Transverse colon (tissue), 4 donors: ENCODE measurements at regions not wholly inside any gene's neighbourhood (a gene's known extent, or its start where the extent isn't known, plus 50 kb on each side); places are given as distances from the start of the nearest gene placed in this dataset.

Source experiments
- DNase-seq: peaks from one replicate; pipeline ENCODE4 v3.0.0-alpha.2; 2019
- H3K27ac ChIP-seq, 4 donors: fragments of 200-600 bp; sonication (generic); 2 replicates each; pipeline ENCODE4 v1.5.1; 2016 to 2018; ENCODE audit warnings: inconsistent platforms in 4 of 4
- H3K27me3 ChIP-seq: fragments of 200-600 bp; sonication (generic); 2 replicates; pipeline ENCODE4 v1.5.1; 2017; ENCODE audit warnings: inconsistent platforms
- H3K36me3 ChIP-seq, 4 donors: fragments of 200-600 bp; sonication (generic); 2 replicates each; pipeline ENCODE4 v1.5.1; 2017 to 2019; ENCODE audit warnings: inconsistent platforms in 4 of 4
- H3K4me1 ChIP-seq, 4 donors: fragments of 200-600 bp; sonication (generic); 2 replicates each; pipeline ENCODE4 v1.5.1; 2017 to 2020; ENCODE audit warnings: inconsistent platforms in 4 of 4
- H3K4me3 ChIP-seq, 4 donors: fragments of 200-600 bp; sonication (generic); 1 replicate in 1 of 4; 2 replicates in 3 of 4; pipeline versions ENCODE4 v1.5.1 to v1.6.1; 2017 to 2019; ENCODE audit warnings: inconsistent platforms in 4 of 4
- H3K9me3 ChIP-seq, 2 donors: fragments of 200-600 bp; sonication (generic); 2 replicates each; pipeline ENCODE4 v1.5.1; 2017 to 2019; ENCODE audit warnings: inconsistent platforms in 2 of 2
- CTCF ChIP-seq, 5 experiments: fragments of 200-600 bp in 3 of 5; fragments of 450-650 bp in 2 of 5; sonication (generic) in 3 of 5; IDR thresholded peaks; 1 replicate in 2 of 5; 2 replicates in 3 of 5; pipeline ENCODE4 v1.5.1; 2016 to 2017; ENCODE audit warnings: antibody characterized with exemption in 5 of 5, inconsistent platforms in 3 of 5, mild to moderate bottlenecking in 2 of 5, moderate library complexity in 1 of 5
- EP300 ChIP-seq: sonication (generic); formaldehyde crosslinking; IDR thresholded peaks from one replicate; pipeline ENCODE4 v1.6.1; 2017; ENCODE audit warnings: antibody characterized with exemption, low read depth
- POLR2A ChIP-seq: fragments of 450-650 bp; IDR thresholded peaks from one replicate; pipeline ENCODE4 v1.6.1; 2016; ENCODE audit warnings: antibody characterized with exemption, mild to moderate bottlenecking, moderate library complexity
- POLR2AphosphoS5 ChIP-seq, 3 donors: sonication (generic); formaldehyde crosslinking; IDR thresholded peaks; one replicate each; pipeline ENCODE4 v1.6.1; 2016; ENCODE audit warnings: antibody characterized with exemption in 3 of 3
- WGBS, 2 donors: methylation state at CpG; one replicate each; pipeline ENCODE4 v1.1.5; 2018; ENCODE audit warnings: low coverage in 1 of 2; 5-methylcytosine and 5-hydroxymethylcytosine counted together
- in situ Hi-C, 4 donors: fragments of 200-750 bp; cut with MboI; loops; one replicate each; pipeline versions ENCODE4 v1.15.0 to v1.15.1; 2017; ENCODE audit warnings: low sequenced_read_pairs in 3 of 4, low pct_ligation_motif_present in 1 of 4, low pct_unique_long_range_greater_than_20kb in 1 of 4
- intact Hi-C: fragments of 100-400 bp; cut with DNase I; formaldehyde crosslinking; loops from one replicate; pipeline ENCODE4 v1.15.1; 2023; ENCODE audit warnings: low total_unique reads

GRCh38 chr7:123283373-123283772 lies 83.6 kb upstream of the SLC13A1 start:
- Histone ChIP-seq H3K36me3 (no peaks in the 10 kb centered on the region), H3K27me3 (no peaks in the 10 kb centered on the region), H3K27ac (no peak overlapping the region), H3K4me1 (no peaks in the 10 kb centered on the region), H3K4me3 (no peak overlapping the region), H3K9me3 (no peaks in the 10 kb centered on the region)
- 31% methylated on average over 1 of the region's 1 CpG; no CpG with 5 or more reads in 1 of the 2 donors for whole genome bisulfite sequencing, 2 donors
- intact Hi-C loops, result no loop called here
- no peak for DNase-seq
- TF ChIP-seq POLR2AphosphoS5 (IDR thresholded peaks at IDR 0.05), result no peak
- no peak for TF ChIP-seq POLR2A
- TF ChIP-seq CTCF (IDR thresholded peaks at IDR 0.05), result no peak
- TF ChIP-seq EP300, result no peak
- in situ Hi-C loops, result no loop called here

GRCh38 chr7:123282181-123282580 lies 82.4 kb upstream of the SLC13A1 start:
- in situ Hi-C loops, result no loop called here
- TF ChIP-seq POLR2A (no peak), POLR2AphosphoS5 (IDR thresholded peaks at IDR 0.05) (no peak), CTCF (IDR thresholded peaks at IDR 0.05) (no peak), EP300 (no peak)
- no peak for DNase-seq
- Histone ChIP-seq H3K27me3 (no peaks in the 10 kb centered on the region), H3K4me3 (no peak overlapping the region), H3K36me3 (no peaks in the 10 kb centered on the region), H3K9me3 (no peaks in the 10 kb centered on the region), H3K27ac (no peak overlapping the region), H3K4me1 (no peaks in the 10 kb centered on the region)
- intact Hi-C loops, result no loop called here

GRCh38 chr7:123279949-123280348 lies 80.2 kb upstream of the SLC13A1 start:
- Histone ChIP-seq H3K4me1 (no peaks in the 10 kb centered on the region), H3K27me3 (no peaks in the 10 kb centered on the region), H3K27ac (no peak overlapping the region), H3K4me3 (no peak overlapping the region), H3K36me3 (no peaks in the 10 kb centered on the region), H3K9me3 (no peaks in the 10 kb centered on the region)
- DNase-seq, result no peak
- TF ChIP-seq CTCF (IDR thresholded peaks at IDR 0.05), result no peak
- no peak for TF ChIP-seq POLR2AphosphoS5 (IDR thresholded peaks at IDR 0.05)
- TF ChIP-seq POLR2A, result no peak
- TF ChIP-seq EP300, result no peak
- in situ Hi-C loops (no loop called here), intact Hi-C loops (no loop called here)

- H3K4me1 ChIP-seq, result no peaks in the 10 kb centered on the region
- H3K36me3 ChIP-seq, result no peaks in the 10 kb centered on the region
- H3K9me3 ChIP-seq, result no peaks in the 10 kb centered on the region
- no peak for DNase-seq
- H3K27me3 ChIP-seq, result no peaks in the 10 kb centered on the region
- H3K27ac ChIP-seq, result no peak overlapping the region
- TF ChIP-seq CTCF (IDR thresholded peaks at IDR 0.05), result no peak
- no peak for TF ChIP-seq EP300
- no peak for TF ChIP-seq POLR2A
- TF ChIP-seq POLR2AphosphoS5 (IDR thresholded peaks at IDR 0.05), result no peak
- WGBS, 2 donors, result 91 to 93% methylated on average over 2 of the region's 2 CpGs
- intact Hi-C loops, result no loop called here
- H3K4me3 ChIP-seq, result no peak overlapping the region
- in situ Hi-C loops, result no loop called here
Measured at GRCh38 chr7:123275036-123275753, 75.4 kb upstream of the SLC13A1 start.
